HG03354 (cell line): ENCODE measurements at regions not wholly inside any gene's neighbourhood (a gene's known extent, or its start where the extent isn't known, plus 50 kb on each side); places are given as distances from the start of the nearest gene placed in this dataset.

Experiments
- ATAC-seq: cut with Tn5 transposase; IDR thresholded peaks from one replicate; pipeline ENCODE4 v1.9.1; 2021; ENCODE audit warnings: mild to moderate bottlenecking; ENCODE audit not compliant: unreplicated experiment, poor library complexity, severe bottlenecking

DNA sequence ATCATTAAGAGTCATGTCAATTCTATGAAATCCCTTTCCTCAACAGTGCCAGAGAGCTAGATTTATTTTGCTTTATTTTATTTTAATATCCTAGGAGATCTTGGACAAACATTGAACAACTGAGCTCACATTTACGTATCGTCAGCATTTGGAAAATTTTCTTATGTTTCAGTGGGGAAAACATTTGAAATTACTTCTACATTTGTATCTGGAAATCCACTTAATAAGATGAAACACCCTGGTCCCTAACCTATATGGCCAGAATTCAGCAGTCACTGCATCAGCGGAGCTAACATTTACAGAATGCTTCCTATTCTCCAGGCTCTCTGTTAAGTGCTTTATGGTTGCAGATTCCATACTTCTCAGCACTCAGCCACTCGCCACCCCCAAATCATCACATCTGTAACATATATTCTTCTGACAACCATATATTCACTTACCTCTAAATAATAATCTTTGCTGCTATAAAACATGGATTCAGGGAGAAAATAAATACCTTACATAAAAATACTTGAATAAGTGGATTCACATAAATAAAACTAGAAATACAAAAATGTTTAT lies 773.9 kb downstream of the JRKL start:
- ATAC-seq: no peak

DNA sequence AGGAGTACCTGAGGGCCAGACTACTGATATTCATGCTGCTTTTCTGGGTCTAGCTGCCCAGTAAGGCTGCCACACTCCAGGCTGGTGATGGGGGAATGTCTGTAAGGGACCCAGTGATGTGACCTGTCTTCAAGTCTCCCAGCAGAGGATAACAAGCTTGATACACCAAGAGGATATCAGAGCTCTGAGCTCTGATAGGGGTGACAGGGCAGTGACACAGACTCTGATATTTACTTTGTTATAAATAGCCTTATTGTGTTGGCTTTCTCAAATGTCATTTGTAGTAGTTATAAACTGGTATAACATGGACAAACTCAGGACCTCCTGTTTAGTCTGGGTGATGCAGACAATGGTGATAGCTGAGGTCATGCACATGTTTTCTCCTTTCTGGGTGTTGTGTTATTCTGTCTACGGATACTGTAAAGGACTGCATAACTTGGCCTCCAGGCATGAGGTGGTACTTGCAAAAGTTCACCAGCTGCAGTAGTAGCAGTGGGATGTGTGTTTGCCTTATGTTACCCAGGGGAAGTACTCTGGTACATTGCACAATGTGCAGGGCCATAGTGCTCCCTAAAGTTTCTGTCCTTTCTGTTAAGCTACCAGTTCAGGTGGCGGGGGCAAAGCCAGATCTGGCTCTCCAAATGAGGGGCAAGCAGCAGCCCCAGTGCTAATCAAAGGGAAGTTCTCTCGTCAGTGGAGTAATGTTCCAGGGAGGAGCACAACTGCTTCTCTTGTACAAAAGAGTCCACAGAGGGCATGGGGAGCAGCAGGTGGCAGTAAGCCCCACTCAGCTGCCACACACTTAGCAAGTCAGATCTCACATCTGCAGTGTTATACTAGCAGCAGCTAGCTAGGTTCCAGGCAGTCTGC lies 812.2 kb downstream of the JRKL start:
- no peak for ATAC-seq

DNA sequence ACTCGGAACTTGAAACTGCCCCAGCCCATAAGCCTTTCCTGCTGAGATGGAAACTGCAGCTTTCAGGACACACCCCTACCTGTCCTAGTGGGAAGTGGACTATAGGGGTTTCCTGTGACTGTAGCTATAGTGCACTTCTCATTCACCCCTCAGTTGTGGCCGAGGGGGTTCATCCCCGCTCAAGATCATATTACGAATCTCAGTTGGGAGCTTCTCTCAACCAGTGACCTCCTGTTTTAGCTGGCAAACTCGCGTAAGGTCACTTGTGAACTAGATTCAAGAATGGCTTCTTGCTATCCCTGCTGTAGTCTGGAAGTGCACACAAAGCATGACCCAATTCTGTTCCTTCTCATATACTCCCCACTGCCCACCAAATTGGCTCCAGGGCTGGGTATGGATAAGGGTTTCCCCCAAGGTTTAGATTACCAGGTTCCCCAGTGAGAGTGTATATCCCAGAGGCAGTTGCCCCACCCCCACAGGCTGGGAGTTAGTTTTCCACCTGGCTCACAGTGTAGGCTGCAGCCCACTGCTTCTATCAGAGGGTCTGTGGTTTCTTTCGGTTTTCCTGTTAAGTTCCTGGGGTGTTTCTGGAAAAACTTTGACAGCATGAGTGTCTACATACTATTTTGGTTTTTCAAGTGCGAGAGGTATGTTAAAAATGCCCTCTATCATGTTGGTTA lies 812.9 kb downstream of the JRKL start:
- ATAC-seq: no peak

DNA sequence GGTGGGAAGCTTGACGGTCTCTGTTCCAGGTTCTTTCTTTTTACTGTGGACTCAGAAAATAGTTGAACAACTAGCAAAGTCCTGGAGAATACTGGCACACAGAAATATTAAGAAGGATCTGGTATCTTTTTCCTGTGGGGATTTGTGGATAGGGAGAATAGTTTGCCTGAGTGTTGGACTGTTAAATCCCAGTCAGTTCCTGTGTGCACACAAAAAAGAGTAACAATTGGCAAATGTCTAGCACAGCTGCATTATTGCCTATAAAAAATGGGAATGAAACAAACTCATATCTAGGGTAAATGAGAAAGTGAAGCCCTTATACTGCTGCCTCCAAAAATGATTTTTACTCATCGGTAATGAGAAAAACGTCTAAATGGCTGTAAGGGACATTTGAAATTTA lies 828.2 kb downstream of the JRKL start:
- ATAC-seq: no peak

DNA sequence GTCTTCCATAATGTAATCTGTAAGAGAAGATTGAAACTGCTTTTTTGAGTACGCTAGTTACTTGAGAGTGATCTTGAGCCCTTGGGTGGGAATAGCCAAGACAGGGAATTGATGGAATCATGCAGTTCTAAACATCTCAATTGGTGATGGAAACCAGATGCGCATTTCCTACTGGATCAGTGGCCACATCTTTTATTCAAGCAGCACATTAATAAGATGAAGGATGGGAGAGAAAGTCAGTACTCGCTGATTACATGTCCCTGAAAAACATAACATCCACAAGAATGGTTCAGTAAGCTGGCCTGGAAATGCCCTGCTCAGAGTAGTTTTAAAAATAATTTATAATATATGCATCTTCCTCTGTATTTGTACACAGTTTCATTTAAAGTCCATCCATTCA lies 833.8 kb downstream of the JRKL start:
- ATAC-seq: no peak

DNA sequence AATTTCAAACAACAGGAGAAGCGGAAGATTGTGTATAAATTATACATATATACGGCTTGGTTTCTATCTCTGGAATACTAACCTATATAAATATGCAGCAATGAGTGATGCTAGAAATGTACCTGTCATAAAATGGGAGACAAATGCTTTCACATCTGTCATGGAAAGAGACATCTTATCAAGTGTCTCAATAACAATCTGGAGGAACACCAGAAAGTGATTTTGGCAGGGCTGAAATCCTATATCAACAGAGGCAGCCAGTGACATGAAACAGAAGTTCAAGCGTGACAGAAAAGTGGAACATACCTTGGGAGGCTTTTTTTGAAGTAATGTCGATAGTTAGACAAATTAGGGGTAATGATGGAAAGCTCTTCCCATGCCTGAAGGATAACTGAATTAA lies 834.6 kb downstream of the JRKL start:
- ATAC-seq: no peak

DNA sequence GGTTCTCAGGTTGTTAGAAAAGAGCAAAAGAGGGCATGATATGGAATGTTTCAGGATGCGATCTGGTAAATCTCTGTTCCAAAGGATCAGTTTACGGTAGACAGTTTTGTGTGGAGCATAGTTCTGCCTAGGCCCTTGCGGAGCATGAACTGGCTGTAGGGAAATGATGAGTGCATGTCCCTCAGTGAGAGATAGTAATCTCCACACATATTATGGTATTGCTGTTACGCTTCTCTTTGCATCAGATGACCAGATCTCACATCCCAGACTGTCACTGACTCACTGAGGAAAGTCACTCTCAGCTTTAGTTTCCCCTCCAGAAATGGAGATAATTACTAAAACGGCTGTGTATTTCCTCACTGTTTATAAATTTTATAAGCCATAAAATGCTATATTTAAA lies 836.0 kb downstream of the JRKL start:
- ATAC-seq: no peak

DNA sequence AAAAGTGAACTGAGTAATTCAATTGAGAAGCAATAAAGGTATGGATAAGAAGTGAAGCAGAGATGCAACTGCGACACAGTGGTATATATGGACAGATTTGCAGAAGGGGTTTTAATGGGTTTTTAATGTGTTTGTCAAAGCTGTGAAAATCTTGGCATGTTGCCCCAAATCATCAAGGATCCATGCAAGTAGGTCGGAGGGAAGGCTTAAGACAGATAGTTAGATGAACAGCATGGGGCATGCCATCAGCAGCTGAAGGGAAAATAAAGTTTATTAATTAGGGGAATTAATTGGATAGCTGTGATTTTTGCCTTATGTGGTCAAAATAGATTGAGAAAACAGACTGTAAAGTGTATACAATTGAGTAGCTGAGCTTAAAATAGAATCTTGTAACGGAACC lies 840.1 kb downstream of the JRKL start:
- ATAC-seq: no peak

DNA sequence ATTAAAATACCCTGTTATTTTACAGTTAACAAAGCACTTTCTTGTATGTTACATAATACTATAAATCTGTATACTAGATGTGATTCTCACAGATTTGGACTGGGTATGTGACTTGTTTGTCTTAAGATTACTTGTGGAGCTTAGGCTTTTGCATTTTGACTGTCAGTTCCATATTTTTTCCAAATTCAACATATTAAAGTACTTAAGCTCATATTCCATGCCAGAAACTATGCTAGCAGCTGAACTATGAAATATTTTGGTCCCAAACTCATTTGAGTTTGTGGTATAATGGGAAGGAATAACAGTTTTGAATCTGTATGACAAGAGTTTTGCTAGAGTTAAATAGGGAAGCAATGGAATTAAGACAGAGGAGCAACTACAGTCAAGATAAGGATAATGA lies 841.4 kb downstream of the JRKL start:
- ATAC-seq: no peak

DNA sequence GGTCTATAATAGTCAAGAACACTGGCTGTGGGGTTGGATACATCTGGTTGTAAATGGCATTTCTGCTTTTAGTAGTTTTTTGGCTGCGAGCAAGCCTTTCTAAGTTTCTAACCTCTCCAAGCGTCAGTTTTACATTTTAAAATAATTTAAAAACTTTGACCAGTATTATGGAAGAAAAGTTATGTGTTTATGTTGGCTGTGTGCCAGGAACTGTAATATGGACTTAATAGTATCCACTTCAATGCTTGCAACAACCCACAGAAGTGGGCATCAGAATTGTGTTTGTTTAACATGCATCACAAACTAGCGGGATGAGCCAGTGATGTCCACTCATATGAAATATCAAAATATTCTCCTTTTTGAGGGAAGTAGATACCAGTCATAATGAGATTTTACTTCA lies 844.2 kb downstream of the JRKL start:
- ATAC-seq: no peak

DNA sequence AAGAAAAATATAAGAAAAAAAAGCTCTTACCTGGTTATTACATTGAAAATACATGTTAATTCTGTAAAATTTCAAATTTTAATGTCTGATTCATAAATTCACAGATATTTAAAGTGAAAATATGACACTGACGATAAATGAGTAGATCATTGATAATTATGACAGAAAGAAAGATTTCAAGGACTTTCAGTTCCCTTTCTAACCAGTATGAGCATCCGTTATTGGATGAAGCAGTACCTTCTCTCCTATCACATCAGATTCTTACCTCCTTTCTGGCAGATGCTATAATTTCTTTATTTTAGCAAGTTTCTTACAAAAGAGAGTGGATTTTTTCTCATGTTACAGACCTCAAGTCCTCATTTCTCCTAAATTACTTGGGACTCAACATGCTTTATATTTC lies 847.3 kb downstream of the JRKL start:
- peak; percentile 54 for ATAC-seq

DNA sequence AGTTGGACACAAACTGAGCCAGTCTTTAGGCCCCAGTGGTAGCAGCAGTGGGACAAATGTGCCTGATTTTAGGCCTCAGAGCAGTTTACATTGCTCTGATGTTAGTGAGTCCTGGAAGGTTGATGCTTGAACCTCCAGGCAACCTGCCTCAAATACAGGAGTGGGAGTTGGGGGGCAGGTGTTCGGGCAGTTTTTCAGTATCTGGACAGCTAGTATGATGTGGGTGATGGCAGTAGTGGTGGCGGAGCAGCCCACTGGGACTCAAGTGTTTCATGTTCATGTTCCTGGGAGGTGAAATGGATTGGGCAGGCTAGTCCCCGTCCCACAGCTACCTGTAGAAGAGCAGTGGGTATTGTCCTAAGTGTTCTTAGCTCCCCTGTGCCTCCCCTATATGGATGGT lies 857.8 kb downstream of the JRKL start:
- ATAC-seq: no peak

DNA sequence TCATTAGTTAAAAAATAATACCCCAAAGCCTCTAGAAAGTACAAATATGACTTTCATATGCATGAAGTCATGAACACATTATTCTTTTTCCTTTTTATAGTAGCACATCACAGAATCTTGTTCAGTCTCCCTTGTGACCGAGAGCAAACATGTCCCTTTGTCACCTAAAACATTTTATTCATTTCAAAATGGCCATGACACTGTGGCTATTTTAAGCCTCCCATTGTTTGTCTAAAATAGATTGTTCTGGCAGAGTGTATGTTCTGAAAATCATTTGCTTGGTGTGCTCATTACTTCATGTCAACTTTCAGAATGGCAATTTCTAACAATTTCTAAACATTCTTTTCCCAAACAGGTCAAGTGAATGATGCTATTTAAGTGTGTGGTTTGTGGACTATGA lies 865.0 kb downstream of the JRKL start:
- no peak for ATAC-seq

DNA sequence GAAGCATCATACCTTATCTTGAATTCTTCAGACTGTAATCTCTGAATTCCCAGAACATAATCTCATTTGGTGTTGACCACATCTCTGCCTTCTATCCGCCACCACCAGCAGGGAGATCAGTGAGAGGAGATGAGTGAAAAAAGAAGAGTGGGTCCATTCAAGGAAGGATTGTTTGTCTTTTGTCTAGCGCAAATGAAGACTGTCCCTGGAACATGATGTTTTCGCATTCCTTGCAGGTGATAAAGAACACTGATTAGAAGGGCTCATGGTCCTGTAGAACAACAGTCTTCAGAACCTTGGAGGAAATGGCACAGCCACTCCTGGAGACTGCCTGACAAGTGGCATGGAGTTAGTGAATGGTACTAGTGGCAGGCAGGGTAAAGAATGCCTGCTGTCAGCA lies 869.6 kb downstream of the JRKL start:
- ATAC-seq: no peak

DNA sequence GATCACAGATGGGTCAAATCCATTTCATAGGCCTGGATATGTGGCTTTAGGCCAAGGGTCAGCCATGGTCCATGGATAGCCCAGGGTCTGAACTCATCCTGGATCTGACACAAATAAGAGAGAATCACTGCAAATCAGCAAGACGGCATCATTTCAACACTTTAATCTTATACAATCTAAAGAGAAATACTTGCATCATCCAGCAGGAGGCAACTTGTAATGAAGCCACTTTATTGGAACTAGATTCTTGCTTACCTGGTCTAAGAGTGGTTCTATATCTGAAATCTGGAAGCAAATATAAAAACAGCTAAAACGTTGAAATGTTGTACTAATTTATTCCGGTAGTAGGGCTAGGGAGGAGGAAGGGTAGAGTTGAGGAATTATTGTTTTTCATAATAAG lies 870.1 kb downstream of the JRKL start:
- ATAC-seq: no peak

DNA sequence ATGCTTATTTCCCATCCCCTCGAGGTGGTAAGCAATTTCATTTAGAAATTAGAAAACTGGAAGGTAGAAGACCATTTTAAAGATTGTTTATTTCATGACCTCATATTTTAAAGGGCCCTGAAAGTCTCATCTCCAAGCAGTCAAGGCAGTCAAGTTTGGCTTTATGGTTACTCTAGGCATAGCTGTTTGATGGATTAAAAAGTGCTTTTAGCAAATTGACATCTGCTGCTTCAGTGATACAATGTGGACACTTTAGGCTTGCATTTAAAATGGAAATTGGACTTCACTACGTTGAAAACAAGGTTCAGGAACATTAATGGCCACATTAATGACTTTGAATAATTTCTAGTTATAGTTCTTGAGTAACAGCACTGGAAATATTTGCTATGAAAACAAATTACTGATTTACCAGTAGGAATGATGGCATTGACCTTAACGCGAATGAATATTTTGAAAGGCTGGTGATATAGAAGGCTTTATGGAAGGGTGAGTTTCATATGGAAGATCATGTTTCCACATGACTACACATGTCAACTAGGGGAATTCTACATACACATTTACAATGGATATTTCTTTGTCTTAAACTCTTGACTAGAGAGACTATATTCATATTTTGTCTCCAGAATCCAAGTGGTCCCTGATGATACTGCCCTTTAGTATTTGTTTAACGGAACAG lies 873.5 kb downstream of the JRKL start:
- no peak for ATAC-seq

DNA sequence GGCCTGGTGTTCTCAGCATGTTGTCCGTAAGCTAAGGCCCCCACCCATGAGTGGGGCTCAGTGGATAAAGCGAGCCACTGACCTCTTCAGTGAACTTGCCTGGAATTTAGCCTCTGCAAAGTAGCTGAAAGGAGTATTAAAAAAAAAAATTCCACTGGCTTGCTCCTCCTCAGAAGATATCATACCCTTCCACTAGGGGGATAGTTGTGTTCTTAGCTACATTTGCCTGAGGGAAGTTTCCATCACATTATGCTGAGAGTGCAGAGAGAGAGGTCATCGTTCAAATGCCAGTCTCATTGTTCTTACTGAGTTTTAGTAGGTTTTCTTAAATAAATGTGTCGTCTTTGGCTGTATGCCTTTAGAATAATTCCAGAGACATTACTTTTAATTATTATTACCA lies 879.7 kb downstream of the JRKL start:
- ATAC-seq: no peak

DNA sequence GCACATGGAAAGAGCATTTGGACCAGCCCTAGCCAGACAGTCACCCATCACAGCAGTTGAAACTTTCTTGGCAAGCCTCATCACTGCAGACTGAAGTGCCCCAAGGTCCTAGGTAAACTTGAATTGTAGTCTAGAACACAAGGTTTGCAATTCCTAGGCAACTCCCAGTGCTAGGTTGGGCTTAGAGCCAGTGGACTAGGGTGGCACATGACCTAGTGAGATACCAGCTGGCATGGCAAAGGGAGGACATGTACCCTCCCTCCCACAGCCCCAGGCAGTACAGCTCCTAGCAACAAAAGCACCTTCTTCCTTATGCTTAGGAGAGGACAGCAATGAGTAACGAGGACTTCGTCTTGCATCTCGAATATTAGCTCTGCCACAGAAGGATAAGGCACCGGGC lies 889.5 kb downstream of the JRKL start:
- ATAC-seq: no peak

DNA sequence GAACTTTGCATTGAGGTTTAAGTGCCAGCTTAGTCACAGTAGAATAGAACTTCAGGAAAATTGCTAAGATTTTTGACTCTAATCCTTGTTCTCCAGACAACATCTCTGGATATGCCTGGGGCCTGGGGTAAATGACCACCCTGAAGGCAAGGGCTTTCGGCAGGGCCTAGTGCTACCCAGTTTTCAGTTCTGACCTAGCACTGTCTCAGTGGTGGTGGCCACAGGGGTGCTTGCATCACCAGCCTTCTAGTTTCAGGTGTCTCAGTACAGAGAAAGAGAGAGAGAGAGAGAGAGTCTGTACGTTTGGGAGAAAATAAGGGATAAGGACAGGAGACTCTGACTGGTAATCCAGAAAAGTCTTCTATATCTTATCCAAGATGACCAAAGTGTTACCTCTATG lies 890.5 kb downstream of the JRKL start:
- ATAC-seq: no peak

DNA sequence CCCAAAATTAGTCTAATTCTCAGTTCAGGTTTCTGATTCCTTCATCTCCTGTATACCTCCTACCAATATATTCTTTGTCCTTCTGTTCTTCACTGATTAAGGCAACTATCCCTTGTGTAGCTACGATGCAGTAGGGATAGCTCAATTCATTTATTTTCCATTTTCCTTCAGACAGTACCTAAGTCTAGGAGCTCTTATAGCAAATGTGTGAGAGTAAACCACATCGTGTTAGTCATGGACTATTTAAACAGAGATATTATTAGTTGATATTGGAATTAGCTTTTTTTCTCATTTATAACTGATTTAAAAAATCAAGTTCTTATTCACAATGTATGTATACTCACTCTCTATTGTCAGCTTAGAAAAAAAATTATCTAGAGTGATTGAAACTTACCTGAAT lies 900.0 kb downstream of the JRKL start:
- ATAC-seq: no peak
